Stomach smooth muscle (tissue), 2 donors: ENCODE measurements at regions not wholly inside any gene's neighbourhood (a gene's known extent, or its start where the extent isn't known, plus 50 kb on each side); places are given as distances from the start of the nearest gene placed in this dataset.
"Not testable (repeated sequence)": the region's sequence is repeated elsewhere in the genome, so short reads cannot be mapped to it uniquely, and the experiment has no call there.

Experiments
- H3K27ac ChIP-seq: one replicate; pipeline ENCODE4 v1.7.0; 2013; ENCODE audit warnings: mild to moderate bottlenecking, low read length, inconsistent platforms
- H3K27me3 ChIP-seq, 2 donors: one replicate each; pipeline ENCODE4 v1.7.0; 2013; ENCODE audit warnings: low read length in 2 of 2; ENCODE audit not compliant: insufficient read depth in 2 of 2, control insufficient read depth in 1 of 2
- H3K36me3 ChIP-seq, 2 donors: one replicate each; pipeline ENCODE4 v1.7.0; 2013; ENCODE audit warnings: low read length in 2 of 2; ENCODE audit not compliant: control insufficient read depth in 2 of 2, insufficient read depth in 2 of 2
- H3K4me1 ChIP-seq: one replicate; pipeline ENCODE4 v1.7.0; 2013; ENCODE audit warnings: low read length; ENCODE audit not compliant: control insufficient read depth, insufficient read depth
- H3K4me3 ChIP-seq, 2 donors: one replicate each; pipeline ENCODE4 v1.7.0; 2013; ENCODE audit warnings: low read length in 2 of 2
- H3K9ac ChIP-seq, 2 donors: one replicate each; pipeline ENCODE4 v1.7.0; 2013; ENCODE audit warnings: low read length in 2 of 2, mild to moderate bottlenecking in 1 of 2
- H3K9me3 ChIP-seq, 2 donors: one replicate each; pipeline ENCODE4 v1.7.0; 2013; ENCODE audit warnings: low read length in 2 of 2; ENCODE audit not compliant: control insufficient read depth in 2 of 2
- donor health status: healthy.
- donor health status: Pancreatic carcinoma.

DNA sequence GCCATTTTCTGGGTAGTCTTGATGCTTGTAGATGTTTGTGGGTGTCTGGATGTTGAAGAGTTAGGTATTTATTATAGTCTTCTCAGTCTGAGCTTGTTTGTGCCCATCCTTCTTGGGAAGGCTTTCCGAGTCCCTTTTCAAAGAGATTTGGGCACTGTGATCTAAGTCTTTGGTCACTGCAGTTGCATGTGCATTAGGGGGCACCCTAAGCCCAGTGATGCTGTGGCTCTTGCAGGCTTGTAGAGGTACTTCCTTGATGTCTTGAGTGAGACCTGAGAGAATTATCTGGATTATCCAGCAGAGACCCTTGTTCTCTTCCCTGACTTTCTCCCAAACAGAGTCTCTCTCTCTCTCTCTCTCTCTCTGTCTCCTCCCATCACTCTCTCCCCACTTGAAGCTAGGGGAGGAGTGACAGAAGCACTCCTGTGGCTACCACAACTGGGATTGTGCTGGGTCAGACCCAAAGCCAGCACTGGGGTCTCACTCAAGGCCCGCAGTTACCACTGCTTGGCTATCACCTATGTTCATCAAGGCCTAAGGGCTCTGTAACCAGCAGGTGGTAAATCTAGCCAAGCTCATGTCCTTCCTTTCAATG, 68.5 kb downstream of the TMCO5A start:
- Histone ChIP-seq H3K4me1 (no peaks in the 10 kb centered on the region), H3K9ac (no peak overlapping the region), H3K4me3 (no peak overlapping the region), H3K9me3 (no peaks in the 10 kb centered on the region), H3K27me3 (no peaks in the 10 kb centered on the region), H3K36me3 (no peaks in the 10 kb centered on the region), H3K27ac (no peak overlapping the region)

- Histone ChIP-seq H3K9ac (no peak overlapping the region), H3K27ac (no peak overlapping the region), H3K9me3 (no peaks in the 10 kb centered on the region), H3K36me3 (no peaks in the 10 kb centered on the region), H3K4me1 (no peaks in the 10 kb centered on the region), H3K27me3 (no peaks in the 10 kb centered on the region), H3K4me3 (no peak overlapping the region)
Measured at GRCh38 chr15:38004218-38004861, 69.9 kb downstream of the TMCO5A start.

DNA sequence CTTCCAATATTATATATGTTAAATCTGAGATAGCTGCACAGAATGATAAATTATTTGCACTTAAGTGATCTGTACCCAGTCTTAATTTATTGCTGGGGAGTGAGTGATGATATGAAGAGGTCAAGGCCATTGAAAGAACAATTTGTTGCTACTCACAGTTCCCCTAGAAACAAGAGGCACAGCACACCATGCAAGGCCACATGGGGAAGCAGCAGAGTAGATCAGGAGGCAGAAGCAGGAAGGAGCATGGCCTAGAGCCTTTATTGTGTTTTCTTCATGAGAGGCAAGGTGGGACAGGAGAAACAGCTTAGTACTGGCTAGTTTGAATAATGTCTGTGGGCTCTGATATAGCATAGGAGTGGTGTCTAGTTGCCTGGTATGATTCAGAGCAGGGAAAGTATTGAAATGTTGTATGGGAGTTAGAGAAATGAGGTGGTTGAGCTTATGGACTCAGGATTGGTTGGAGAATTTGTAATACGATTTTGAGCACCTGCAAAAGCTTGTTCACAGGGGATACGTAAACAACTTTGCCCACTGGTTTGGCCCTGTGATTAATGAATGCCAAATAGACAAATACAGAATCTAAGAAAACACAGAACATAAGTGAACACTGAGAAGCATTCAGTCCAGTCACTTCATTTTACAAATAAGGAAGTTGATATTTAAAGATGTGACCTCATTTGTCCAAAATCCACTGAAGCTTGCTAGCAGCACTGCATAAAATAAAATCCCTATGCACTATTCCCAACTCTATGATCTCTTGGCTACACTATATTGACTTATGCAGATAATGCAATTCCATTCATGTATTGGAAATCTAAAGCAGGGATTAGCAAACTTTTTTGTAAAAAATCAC, 71.7 kb downstream of the TMCO5A start:
- no peak overlapping the region for H3K27ac ChIP-seq
- H3K4me1 ChIP-seq: no peaks in the 10 kb centered on the region
- H3K9ac ChIP-seq: no peak overlapping the region
- H3K9me3 ChIP-seq: no peaks in the 10 kb centered on the region
- no peak overlapping the region for H3K4me3 ChIP-seq
- H3K36me3 ChIP-seq: no peaks in the 10 kb centered on the region
- no peaks in the 10 kb centered on the region for H3K27me3 ChIP-seq

GRCh38 chr15:38010395-38010794, 76.0 kb downstream of the TMCO5A start:
- Histone ChIP-seq H3K9ac (no peak overlapping the region), H3K4me1 (no peaks in the 10 kb centered on the region), H3K27ac (no peak overlapping the region), H3K9me3 (no peaks in the 10 kb centered on the region), H3K27me3 (no peaks in the 10 kb centered on the region), H3K36me3 (no peaks in the 10 kb centered on the region), H3K4me3 (no peak overlapping the region)

- H3K27ac ChIP-seq: no peak overlapping the region
- no peaks in the 10 kb centered on the region for H3K4me1 ChIP-seq
- no peaks in the 10 kb centered on the region for H3K9me3 ChIP-seq
- no peak overlapping the region for H3K4me3 ChIP-seq
- no peaks in the 10 kb centered on the region for H3K27me3 ChIP-seq
- no peak overlapping the region for H3K9ac ChIP-seq
- H3K36me3 ChIP-seq: no peaks in the 10 kb centered on the region
Measured at GRCh38 chr15:38012894-38013293, 78.5 kb downstream of the TMCO5A start.

GRCh38 chr15:38017721-38018120, 83.3 kb downstream of the TMCO5A start:
- H3K27ac ChIP-seq: no peak overlapping the region
- no peak overlapping the region for H3K4me3 ChIP-seq
- no peaks in the 10 kb centered on the region for H3K36me3 ChIP-seq
- H3K9me3 ChIP-seq: no peaks in the 10 kb centered on the region
- H3K4me1 ChIP-seq: no peaks in the 10 kb centered on the region
- H3K9ac ChIP-seq: no peak overlapping the region
- no peaks in the 10 kb centered on the region for H3K27me3 ChIP-seq

GRCh38 chr15:38019066-38019465, 84.6 kb downstream of the TMCO5A start:
- Histone ChIP-seq H3K9me3 (no peaks in the 10 kb centered on the region), H3K27me3 (no peaks in the 10 kb centered on the region), H3K4me1 (no peaks in the 10 kb centered on the region), H3K9ac (no peak overlapping the region), H3K36me3 (no peaks in the 10 kb centered on the region), H3K27ac (no peak overlapping the region), H3K4me3 (no peak overlapping the region)

DNA sequence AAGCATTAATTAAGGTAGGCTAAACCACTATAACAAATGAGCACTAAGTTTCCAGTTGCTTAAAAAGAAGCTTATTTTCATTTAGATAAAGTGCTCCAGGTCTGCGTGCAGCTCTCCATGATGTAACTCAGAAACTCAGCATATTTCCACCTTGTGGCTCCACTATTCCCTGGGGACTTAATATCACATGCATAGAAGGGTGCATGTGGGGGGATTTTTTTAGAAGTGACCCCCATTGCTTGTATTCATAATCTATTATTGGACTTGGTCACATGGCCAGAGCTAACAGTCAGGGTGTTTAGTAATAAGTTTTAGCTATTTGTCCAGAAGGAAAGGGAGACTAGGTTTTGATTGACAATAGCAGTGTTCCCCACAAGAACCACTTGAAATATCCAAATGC, 86.8 kb downstream of the TMCO5A start:
- Histone ChIP-seq H3K36me3 (no peaks in the 10 kb centered on the region), H3K4me3 (no peak overlapping the region), H3K9me3 (no peaks in the 10 kb centered on the region), H3K4me1 (no peaks in the 10 kb centered on the region), H3K27me3 (no peaks in the 10 kb centered on the region), H3K27ac (no peak overlapping the region), H3K9ac (no peak overlapping the region)

DNA sequence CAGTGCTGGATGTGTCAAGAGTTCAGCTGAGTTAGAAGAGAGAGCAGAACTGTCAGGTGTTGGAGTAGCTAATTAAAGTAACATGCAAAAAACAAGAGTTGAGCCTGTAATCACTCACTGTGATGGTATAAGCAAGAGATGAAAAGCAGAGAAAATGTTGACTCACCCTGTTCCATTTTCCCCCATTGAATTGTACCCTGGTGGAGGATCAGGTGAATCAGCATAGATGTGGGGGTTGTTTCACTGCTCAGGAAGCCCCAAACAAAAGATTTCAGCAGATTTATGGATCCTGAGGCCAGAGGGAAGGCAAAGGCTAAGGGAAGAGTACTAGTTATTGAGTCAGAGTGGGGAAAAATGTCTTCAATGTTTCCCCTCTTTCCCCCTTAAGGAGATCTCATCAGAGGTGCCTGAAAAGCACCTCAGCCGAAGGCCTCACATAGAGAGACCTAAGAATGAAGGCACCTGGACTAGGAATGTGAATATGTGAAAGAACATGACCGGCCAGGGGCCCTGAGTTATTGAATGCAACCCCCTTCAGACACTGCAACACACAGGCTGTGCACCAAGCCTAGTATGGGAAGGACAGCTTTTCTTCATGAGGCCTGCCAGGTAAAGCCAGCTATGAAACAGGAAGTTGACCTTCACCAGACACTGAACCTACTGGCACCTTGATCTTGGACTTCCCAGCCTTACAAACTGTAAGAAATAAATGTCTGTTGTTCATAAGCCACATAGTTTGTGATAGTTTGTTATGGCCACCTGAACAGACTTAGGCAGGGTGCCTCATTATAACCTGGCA, 90.1 kb downstream of the TMCO5A start:
- Histone ChIP-seq H3K4me1 (no peaks in the 10 kb centered on the region), H3K4me3 (no peak overlapping the region), H3K27me3 (no peaks in the 10 kb centered on the region), H3K9me3 (no peaks in the 10 kb centered on the region), H3K36me3 (no peaks in the 10 kb centered on the region), H3K27ac (no peak overlapping the region), H3K9ac (no peak overlapping the region)

DNA sequence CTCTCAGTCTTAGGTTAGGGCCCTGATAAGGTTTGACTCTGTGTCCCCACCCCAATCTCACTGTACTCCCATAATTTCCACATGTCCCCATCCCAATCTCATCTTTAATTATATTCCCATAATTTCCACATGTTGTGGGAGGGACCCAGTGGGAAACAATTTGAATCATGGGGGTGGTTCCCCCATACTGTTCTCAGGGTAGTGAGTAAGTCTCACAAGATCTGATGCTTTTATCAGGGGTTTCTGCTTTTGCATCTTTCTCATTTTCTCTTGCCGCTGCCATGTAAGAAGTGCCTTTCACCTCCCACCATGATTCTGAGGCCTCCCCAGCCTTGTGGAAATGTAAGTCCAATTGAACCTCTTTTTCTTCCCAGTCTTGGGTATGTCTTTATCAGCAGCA, 91.2 kb downstream of the TMCO5A start:
- not testable (repeated sequence) for H3K4me3 ChIP-seq, H3K9me3 ChIP-seq, H3K9ac ChIP-seq, H3K4me1 ChIP-seq, H3K36me3 ChIP-seq, H3K27me3 ChIP-seq, H3K27ac ChIP-seq
